ENCODE measurements at regions not wholly inside any gene's neighbourhood (a gene's known extent, or its start where the extent isn't known, plus 50 kb on each side); places are given as distances from the start of the nearest gene placed in this dataset.

DNA sequence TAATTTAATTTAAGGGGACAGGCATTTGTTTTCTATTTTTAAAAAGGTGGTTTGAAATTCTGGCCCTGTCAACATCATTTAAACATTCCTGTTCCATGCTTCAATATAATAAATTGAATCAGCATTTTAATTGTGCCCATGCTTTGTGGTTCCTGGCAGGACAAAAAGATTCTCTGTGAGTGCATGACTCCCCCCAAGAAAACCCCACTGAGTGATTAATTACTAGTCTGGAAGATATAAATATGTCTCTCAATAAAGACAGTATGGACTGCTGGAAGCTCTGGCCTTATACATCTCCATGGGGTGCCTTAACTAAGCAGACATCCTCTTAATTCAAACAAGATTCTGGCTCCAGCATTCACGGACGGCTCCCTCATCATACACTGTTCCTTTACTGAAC lies 95.0 kb upstream of the PSMD7 start:
- Histone ChIP-seq H3K4me3 (ENCODE audit: low read length) (no peak overlapping the region), H3K36me3 (ENCODE audit: control insufficient read depth, insufficient read depth, low read length) (no peaks in the 10 kb centered on the region), H3K27me3 (ENCODE audit: control insufficient read depth, insufficient read depth, low read length) (no peaks in the 10 kb centered on the region)

GRCh38 chr16:74200921-74201320 lies 95.7 kb upstream of the PSMD7 start:
- peaks cover 13% of the 10 kb centered on the region for H3K4me1 ChIP-seq (ENCODE audit: control insufficient read depth, insufficient read depth, low read length)
- H3K9me3 ChIP-seq (ENCODE audit: control insufficient read depth, low read length) = no peaks in the 10 kb centered on the region
- no peaks in the 10 kb centered on the region for H3K36me3 ChIP-seq (ENCODE audit: control insufficient read depth, insufficient read depth, low read length)
- H3K9ac ChIP-seq (ENCODE audit: low read length) = no peak overlapping the region
- no peak overlapping the region for H3K4me3 ChIP-seq (ENCODE audit: low read length)
- no peaks in the 10 kb centered on the region for H3K27me3 ChIP-seq (ENCODE audit: control insufficient read depth, insufficient read depth, low read length)

More for the DNA sequence above, 95.0 kb upstream of the PSMD7 start:
- Histone ChIP-seq H3K9ac (ENCODE audit: low read length) (no peak overlapping the region), H3K9me3 (ENCODE audit: control insufficient read depth, low read length) (no peaks in the 10 kb centered on the region), H3K4me1 (ENCODE audit: control insufficient read depth, insufficient read depth, low read length) (peaks cover 13% of the 10 kb centered on the region)

DNA sequence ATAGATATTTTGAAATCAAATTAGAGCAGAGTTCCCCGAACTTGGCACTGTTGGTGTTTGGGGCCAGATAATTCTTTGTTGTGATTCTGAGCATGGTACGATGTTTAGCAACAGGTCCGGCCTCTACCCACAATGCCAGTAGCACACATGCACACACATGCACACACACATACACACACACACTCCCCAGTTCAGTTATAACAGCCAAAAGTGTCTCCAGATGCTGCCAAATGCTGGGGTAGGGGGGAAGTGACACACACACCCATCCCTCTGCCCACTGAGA lies 96.8 kb upstream of the PSMD7 start:
- no peak overlapping the region for H3K9ac ChIP-seq (ENCODE audit: low read length)
- H3K27me3 ChIP-seq (ENCODE audit: control insufficient read depth, insufficient read depth, low read length) = no peaks in the 10 kb centered on the region
- H3K4me3 ChIP-seq (ENCODE audit: low read length) = no peak overlapping the region
- no peaks in the 10 kb centered on the region for H3K36me3 ChIP-seq (ENCODE audit: control insufficient read depth, insufficient read depth, low read length)
- H3K9me3 ChIP-seq (ENCODE audit: control insufficient read depth, low read length) = no peaks in the 10 kb centered on the region
- peaks cover 13% of the 10 kb centered on the region for H3K4me1 ChIP-seq (ENCODE audit: control insufficient read depth, insufficient read depth, low read length)

DNA sequence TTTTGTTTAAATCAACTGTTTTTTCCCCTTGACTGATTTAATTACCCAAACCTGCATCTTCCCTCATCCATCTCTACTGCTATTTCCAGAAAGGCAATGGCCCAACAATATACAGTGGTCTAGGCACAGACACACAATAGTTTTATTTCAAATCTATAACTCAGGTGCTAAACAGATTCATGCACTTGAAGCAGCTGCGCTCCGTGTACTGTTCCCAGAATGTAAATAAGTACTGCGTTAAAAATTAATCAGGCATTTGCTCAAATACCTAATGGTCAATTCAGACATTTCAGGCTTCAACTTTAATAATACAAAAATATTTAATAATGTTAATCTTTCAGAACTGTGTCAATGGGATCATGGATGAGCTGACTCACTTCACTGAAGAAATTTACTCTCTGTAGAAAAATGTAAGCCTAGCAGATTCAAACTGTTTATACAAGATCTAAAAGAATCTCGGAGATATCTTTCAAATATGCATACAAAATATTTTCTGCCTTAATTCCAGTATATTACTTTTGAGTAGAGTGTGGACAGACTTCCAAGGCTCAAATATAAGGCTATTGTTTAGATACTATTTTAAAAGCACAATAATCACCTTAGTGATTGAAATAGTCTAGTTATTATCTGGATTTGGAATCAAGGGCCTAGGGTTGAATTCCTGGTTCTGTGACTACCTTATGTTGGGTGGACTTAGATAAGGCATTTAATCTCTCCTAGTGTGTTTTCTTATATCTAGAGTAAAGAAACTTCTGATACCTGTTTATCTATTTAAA lies 97.4 kb upstream of the PSMD7 start:
- no peaks in the 10 kb centered on the region for H3K36me3 ChIP-seq (ENCODE audit: control insufficient read depth, insufficient read depth, low read length)
- no peaks in the 10 kb centered on the region for H3K27me3 ChIP-seq (ENCODE audit: control insufficient read depth, insufficient read depth, low read length)
- H3K9ac ChIP-seq (ENCODE audit: low read length) = no peak overlapping the region
- H3K4me1 ChIP-seq (ENCODE audit: control insufficient read depth, insufficient read depth, low read length) = peaks cover 13% of the 10 kb centered on the region
- no peak overlapping the region for H3K4me3 ChIP-seq (ENCODE audit: low read length)
- H3K9me3 ChIP-seq (ENCODE audit: control insufficient read depth, low read length) = no peaks in the 10 kb centered on the region

DNA sequence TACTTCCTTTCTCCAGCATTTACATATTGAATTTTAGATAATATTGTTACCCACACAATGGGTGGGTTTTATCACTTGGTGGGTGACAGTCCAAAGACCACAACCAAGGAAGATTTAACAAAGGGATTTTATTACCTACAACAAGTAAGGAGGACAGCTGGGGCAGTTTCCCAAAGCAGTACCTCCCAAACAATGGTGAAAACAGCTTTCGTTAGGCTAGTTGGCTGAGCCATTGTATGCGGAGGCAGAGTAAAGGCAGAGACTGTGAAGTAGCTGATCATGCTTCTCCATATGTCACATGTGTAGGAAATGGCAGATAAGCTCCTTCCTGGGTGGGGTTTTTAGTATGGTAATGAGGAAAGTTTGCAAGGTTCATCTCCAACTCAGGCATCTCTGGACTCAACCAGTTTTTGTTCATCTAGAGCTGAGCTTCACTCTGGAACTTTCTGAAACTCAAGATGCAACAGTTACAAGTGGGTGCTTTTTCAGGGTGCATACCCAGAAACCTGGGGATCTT lies 104.3 kb upstream of the PSMD7 start:
- H3K4me1 ChIP-seq (ENCODE audit: control insufficient read depth, insufficient read depth, low read length) = no peaks in the 10 kb centered on the region
- H3K36me3 ChIP-seq (ENCODE audit: control insufficient read depth, insufficient read depth, low read length) = no peaks in the 10 kb centered on the region
- no peak overlapping the region for H3K4me3 ChIP-seq (ENCODE audit: low read length)
- H3K9me3 ChIP-seq (ENCODE audit: control insufficient read depth, low read length) = no peaks in the 10 kb centered on the region
- no peak overlapping the region for H3K9ac ChIP-seq (ENCODE audit: low read length)
- no peaks in the 10 kb centered on the region for H3K27me3 ChIP-seq (ENCODE audit: control insufficient read depth, insufficient read depth, low read length)

- no peak overlapping the region for H3K4me3 ChIP-seq (ENCODE audit: low read length)
- no peaks in the 10 kb centered on the region for H3K4me1 ChIP-seq (ENCODE audit: control insufficient read depth, insufficient read depth, low read length)
- no peaks in the 10 kb centered on the region for H3K36me3 ChIP-seq (ENCODE audit: control insufficient read depth, insufficient read depth, low read length)
- no peaks in the 10 kb centered on the region for H3K9me3 ChIP-seq (ENCODE audit: control insufficient read depth, low read length)
- H3K9ac ChIP-seq (ENCODE audit: low read length) = no peak overlapping the region
- no peaks in the 10 kb centered on the region for H3K27me3 ChIP-seq (ENCODE audit: control insufficient read depth, insufficient read depth, low read length)
Observed at GRCh38 chr16:74190292-74190691, 106.3 kb upstream of the PSMD7 start.

GRCh38 chr16:74188856-74189255 lies 107.8 kb upstream of the PSMD7 start:
- H3K36me3 ChIP-seq (ENCODE audit: control insufficient read depth, insufficient read depth, low read length) = no peaks in the 10 kb centered on the region
- H3K27me3 ChIP-seq (ENCODE audit: control insufficient read depth, insufficient read depth, low read length) = no peaks in the 10 kb centered on the region
- no peaks in the 10 kb centered on the region for H3K4me1 ChIP-seq (ENCODE audit: control insufficient read depth, insufficient read depth, low read length)
- H3K4me3 ChIP-seq (ENCODE audit: low read length) = no peak overlapping the region
- no peak overlapping the region for H3K9ac ChIP-seq (ENCODE audit: low read length)
- no peaks in the 10 kb centered on the region for H3K9me3 ChIP-seq (ENCODE audit: control insufficient read depth, low read length)

- Histone ChIP-seq H3K9me3 (ENCODE audit: control insufficient read depth, low read length) (no peaks in the 10 kb centered on the region), H3K4me1 (ENCODE audit: control insufficient read depth, insufficient read depth, low read length) (no peaks in the 10 kb centered on the region), H3K4me3 (ENCODE audit: low read length) (no peak overlapping the region), H3K36me3 (ENCODE audit: control insufficient read depth, insufficient read depth, low read length) (no peaks in the 10 kb centered on the region), H3K9ac (ENCODE audit: low read length) (no peak overlapping the region), H3K27me3 (ENCODE audit: control insufficient read depth, insufficient read depth, low read length) (no peaks in the 10 kb centered on the region)
Observed at GRCh38 chr16:74186561-74186971, 110.0 kb upstream of the PSMD7 start.

- Histone ChIP-seq H3K4me1 (ENCODE audit: control insufficient read depth, insufficient read depth, low read length) (no peaks in the 10 kb centered on the region), H3K9me3 (ENCODE audit: control insufficient read depth, low read length) (no peaks in the 10 kb centered on the region), H3K4me3 (ENCODE audit: low read length) (no peak overlapping the region), H3K27me3 (ENCODE audit: control insufficient read depth, insufficient read depth, low read length) (no peaks in the 10 kb centered on the region), H3K36me3 (ENCODE audit: control insufficient read depth, insufficient read depth, low read length) (no peaks in the 10 kb centered on the region), H3K9ac (ENCODE audit: low read length) (no peak overlapping the region)
Observed at GRCh38 chr16:74184839-74185238, 111.8 kb upstream of the PSMD7 start.

GRCh38 chr16:74183601-74184360 lies 112.8 kb upstream of the PSMD7 start:
- Histone ChIP-seq H3K27me3 (ENCODE audit: control insufficient read depth, insufficient read depth, low read length) (no peaks in the 10 kb centered on the region), H3K4me3 (ENCODE audit: low read length) (no peak overlapping the region), H3K9ac (ENCODE audit: low read length) (no peak overlapping the region), H3K4me1 (ENCODE audit: control insufficient read depth, insufficient read depth, low read length) (no peaks in the 10 kb centered on the region), H3K9me3 (ENCODE audit: control insufficient read depth, low read length) (no peaks in the 10 kb centered on the region), H3K36me3 (ENCODE audit: control insufficient read depth, insufficient read depth, low read length) (no peaks in the 10 kb centered on the region)

- Histone ChIP-seq H3K4me1 (ENCODE audit: control insufficient read depth, insufficient read depth, low read length) (no peaks in the 10 kb centered on the region), H3K9ac (ENCODE audit: low read length) (no peak overlapping the region), H3K9me3 (ENCODE audit: control insufficient read depth, low read length) (no peaks in the 10 kb centered on the region), H3K36me3 (ENCODE audit: control insufficient read depth, insufficient read depth, low read length) (no peaks in the 10 kb centered on the region), H3K27me3 (ENCODE audit: control insufficient read depth, insufficient read depth, low read length) (no peaks in the 10 kb centered on the region), H3K4me3 (ENCODE audit: low read length) (no peak overlapping the region)
Observed at GRCh38 chr16:74169687-74170376, 126.8 kb upstream of the PSMD7 start.

DNA sequence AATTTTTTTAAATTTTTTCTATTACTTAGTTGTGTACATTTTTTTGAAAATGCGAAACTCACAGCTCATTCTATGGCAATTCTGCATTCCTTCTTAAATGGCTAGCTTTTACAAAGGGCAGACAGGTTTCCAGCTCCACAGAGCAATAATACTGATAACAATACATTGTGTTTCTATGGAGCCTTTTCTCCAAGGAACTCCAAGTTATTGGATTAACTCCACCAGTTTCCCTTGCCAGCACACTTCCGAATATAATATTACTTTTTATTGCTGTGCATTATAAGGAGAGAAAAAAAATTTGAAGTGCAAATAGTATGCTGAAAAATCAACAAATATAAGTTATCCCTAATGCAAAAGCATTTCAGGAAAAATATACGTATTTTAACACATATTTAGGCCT lies 127.5 kb upstream of the PSMD7 start:
- Histone ChIP-seq H3K36me3 (ENCODE audit: control insufficient read depth, insufficient read depth, low read length) (no peaks in the 10 kb centered on the region), H3K27me3 (ENCODE audit: control insufficient read depth, insufficient read depth, low read length) (no peaks in the 10 kb centered on the region), H3K9me3 (ENCODE audit: control insufficient read depth, low read length) (no peaks in the 10 kb centered on the region), H3K4me1 (ENCODE audit: control insufficient read depth, insufficient read depth, low read length) (no peaks in the 10 kb centered on the region), H3K9ac (ENCODE audit: low read length) (no peak overlapping the region), H3K4me3 (ENCODE audit: low read length) (no peak overlapping the region)
